GM18519 (cell line): ENCODE measurements at regions not wholly inside any gene's neighbourhood (a gene's known extent, or its start where the extent isn't known, plus 50 kb on each side); places are given as distances from the start of the nearest gene placed in this dataset.
"Not testable (repeated sequence)": the region's sequence is repeated elsewhere in the genome, so short reads cannot be mapped to it uniquely, and the experiment has no call there.

Experiments used
- ATAC-seq: cut with Tn5 transposase; IDR thresholded peaks from one replicate; pipeline ENCODE4 v1.9.1; 2021; ENCODE audit warnings: mild to moderate bottlenecking, moderate library complexity; ENCODE audit not compliant: unreplicated experiment, low FRiP score

GRCh38 chr11:59008947-59009346 is 69.7 kb downstream of the GLYATL1 start:
- no peak for ATAC-seq

GRCh38 chr11:59009661-59010060 is 70.4 kb downstream of the GLYATL1 start:
- peak; percentile 63 for ATAC-seq

- no peak for ATAC-seq
These were observed 71.4 kb downstream of the GLYATL1 start for GRCh38 chr11:59010708-59011107.

DNA sequence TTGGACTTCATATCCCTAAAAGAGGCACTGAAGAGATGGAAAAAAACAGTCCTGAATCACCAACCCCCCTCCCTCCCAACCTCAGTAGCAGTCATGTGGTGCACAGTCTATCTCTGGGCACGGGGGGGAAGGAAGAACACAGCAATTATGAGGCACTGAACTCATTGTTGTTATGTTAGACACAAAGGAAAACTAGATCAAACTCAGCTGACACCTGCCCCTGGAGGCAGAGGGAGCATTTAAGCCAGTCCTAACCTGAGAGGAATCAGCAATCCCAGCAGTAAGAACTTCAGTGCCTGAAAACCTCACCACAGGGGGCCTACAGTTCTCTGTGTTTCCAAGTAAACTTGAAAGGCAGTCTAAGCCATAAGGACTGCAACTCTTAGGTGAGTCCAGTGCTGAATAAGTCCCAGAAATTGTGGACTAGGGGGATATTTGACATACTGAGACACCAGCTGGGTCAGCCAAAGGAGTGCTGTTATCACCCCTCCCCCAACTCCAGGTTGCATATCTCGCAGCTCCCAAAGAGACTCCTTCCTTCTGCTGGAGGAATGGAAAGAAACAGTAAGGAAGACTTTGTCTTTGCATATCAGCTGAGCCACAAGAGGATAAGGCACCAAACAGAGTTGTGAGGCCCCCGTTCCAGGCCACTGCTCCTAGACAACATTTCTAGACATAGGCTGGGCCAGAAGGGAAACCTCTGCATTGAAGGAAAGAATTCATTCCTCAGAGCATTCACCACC is 72.5 kb downstream of the GLYATL1 start:
- no peak for ATAC-seq

- no peak for ATAC-seq
These were observed 73.3 kb downstream of the GLYATL1 start for GRCh38 chr11:59012398-59013265.

- ATAC-seq, result no peak
These were observed 61.0 kb upstream of the GLYATL1B start for GRCh38 chr11:59025097-59025496.

- ATAC-seq, result no peak
These were observed 58.0 kb upstream of the GLYATL1B start for GRCh38 chr11:59028105-59028504.

GRCh38 chr11:59029366-59029889 is 56.7 kb upstream of the GLYATL1B start:
- no peak for ATAC-seq

DNA sequence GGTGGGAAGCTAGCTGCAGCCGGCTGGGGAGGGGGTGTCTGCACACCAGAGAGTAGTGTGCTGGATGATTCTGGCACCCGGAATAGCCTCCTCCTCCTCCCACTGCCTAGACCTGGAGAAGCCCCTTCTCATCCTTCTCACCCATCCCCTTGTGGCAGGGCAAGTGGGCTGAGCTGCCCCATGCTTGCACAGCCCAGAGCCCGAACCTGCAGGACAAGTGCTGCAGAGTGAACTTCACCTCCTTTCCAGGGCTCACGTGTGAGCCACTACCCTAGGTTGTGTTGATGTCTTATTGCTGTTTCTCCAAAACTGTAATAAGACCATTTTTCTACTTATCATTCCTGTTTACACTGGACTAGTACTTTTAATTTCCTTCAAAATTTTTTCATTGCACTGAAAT is 56.1 kb upstream of the GLYATL1B start:
- no peak for ATAC-seq

DNA sequence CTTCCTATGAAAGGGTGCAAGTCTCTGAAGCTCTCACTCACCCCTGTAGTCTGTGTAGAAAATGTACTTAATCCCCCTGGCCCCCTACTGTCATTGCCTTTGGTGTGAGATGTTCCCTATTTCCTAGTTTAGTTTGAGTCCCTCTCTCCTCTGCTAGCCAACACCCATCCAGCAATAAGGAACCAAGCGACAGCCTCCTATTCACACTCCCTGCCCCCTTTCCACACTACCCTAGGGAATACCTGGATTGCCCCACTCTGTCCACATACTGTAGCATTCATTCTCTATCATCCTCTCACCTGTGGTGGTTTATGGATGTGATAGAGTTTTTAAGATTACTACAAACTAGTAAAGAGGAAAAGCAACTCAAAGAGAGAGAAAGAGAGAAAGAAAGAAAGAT is 54.4 kb upstream of the GLYATL1B start:
- ATAC-seq, result not testable (repeated sequence)
